ENCODE measurements at regions not wholly inside any gene's neighbourhood (a gene's known extent, or its start where the extent isn't known, plus 50 kb on each side); places are given as distances from the start of the nearest gene placed in this dataset.

- Histone ChIP-seq H3K27me3 (ENCODE audit: control insufficient read depth, insufficient read depth, low read length) (no peaks in the 10 kb centered on the region), H3K9ac (ENCODE audit: insufficient read depth, low read length) (no peak overlapping the region), H3K79me2 (ENCODE audit: control insufficient read depth, insufficient read depth, low read length) (no peaks in the 10 kb centered on the region), H3K36me3 (ENCODE audit: control insufficient read depth, insufficient read depth, low read length) (no peaks in the 10 kb centered on the region), H3K9me3 (ENCODE audit: control insufficient read depth, insufficient read depth, low read depth, low read length) (no peaks in the 10 kb centered on the region), H3K27ac (ENCODE audit: insufficient read depth, low read length) (no peak overlapping the region), H3K4me3 (replicated peaks in 1 of 4; ENCODE audit: control extremely low read depth in 1 of 4, insufficient read depth in 1 of 4, low read depth in 3 of 4, low read length in 4 of 4) (no peak overlapping the region), H2AFZ (ENCODE audit: low read length) (no peak overlapping the region), H4K20me1 (ENCODE audit: control insufficient read depth, extremely low read depth, insufficient read depth, low read length) (no peaks in the 10 kb centered on the region), H3K4me2 (ENCODE audit: extremely low read depth, insufficient read depth, low read length) (no peak overlapping the region), H3K4me1 (ENCODE audit: control insufficient read depth, extremely low read depth, insufficient read depth, low read length) (no peaks in the 10 kb centered on the region)
- TF ChIP-seq CTCF (conservative IDR thresholded peaks at IDR 0.05 in 1 of 2, IDR thresholded peaks at IDR 0.05 in 1 of 2; ENCODE audit: low read depth in 1 of 2, low read length in 2 of 2) = no peak
- TF ChIP-seq EZH2 (IDR thresholded peaks at IDR 0.05; ENCODE audit: low read length, missing control alignments) = no peak
- DNase-seq (ENCODE audit: low read depth in 2 of 2) = no peak
These were observed 478.3 kb upstream of the PPP2R3A start for GRCh38 chr3:135487261-135487660.

GRCh38 chr3:135490219-135490915 lies 475.2 kb upstream of the PPP2R3A start:
- no peak overlapping the region for H3K9ac ChIP-seq (ENCODE audit: insufficient read depth, low read length)
- H3K9me3 ChIP-seq (ENCODE audit: control insufficient read depth, insufficient read depth, low read depth, low read length) = no peaks in the 10 kb centered on the region
- no peaks in the 10 kb centered on the region for H3K36me3 ChIP-seq (ENCODE audit: control insufficient read depth, insufficient read depth, low read length)
- H3K4me3 ChIP-seq (replicated peaks in 1 of 4; ENCODE audit: control extremely low read depth in 1 of 4, insufficient read depth in 1 of 4, low read depth in 3 of 4, low read length in 4 of 4) = no peak overlapping the region
- no peaks in the 10 kb centered on the region for H3K4me1 ChIP-seq (ENCODE audit: control insufficient read depth, extremely low read depth, insufficient read depth, low read length)
- TF ChIP-seq CTCF (conservative IDR thresholded peaks at IDR 0.05 in 1 of 2, IDR thresholded peaks at IDR 0.05 in 1 of 2; ENCODE audit: low read depth in 1 of 2, low read length in 2 of 2) (no peak), EZH2 (IDR thresholded peaks at IDR 0.05; ENCODE audit: low read length, missing control alignments) (no peak)
- H2AFZ ChIP-seq (ENCODE audit: low read length) = no peak overlapping the region
- H3K27ac ChIP-seq (ENCODE audit: insufficient read depth, low read length) = no peak overlapping the region
- no peak for DNase-seq (ENCODE audit: low read depth in 2 of 2)
- H3K79me2 ChIP-seq (ENCODE audit: control insufficient read depth, insufficient read depth, low read length) = no peaks in the 10 kb centered on the region
- H3K4me2 ChIP-seq (ENCODE audit: extremely low read depth, insufficient read depth, low read length) = no peak overlapping the region
- no peaks in the 10 kb centered on the region for H4K20me1 ChIP-seq (ENCODE audit: control insufficient read depth, extremely low read depth, insufficient read depth, low read length)
- H3K27me3 ChIP-seq (ENCODE audit: control insufficient read depth, insufficient read depth, low read length) = no peaks in the 10 kb centered on the region

- Histone ChIP-seq H3K27ac (ENCODE audit: insufficient read depth, low read length) (no peak overlapping the region), H4K20me1 (ENCODE audit: control insufficient read depth, extremely low read depth, insufficient read depth, low read length) (no peaks in the 10 kb centered on the region), H3K4me2 (ENCODE audit: extremely low read depth, insufficient read depth, low read length) (no peak overlapping the region), H3K4me1 (ENCODE audit: control insufficient read depth, extremely low read depth, insufficient read depth, low read length) (no peaks in the 10 kb centered on the region), H3K9ac (ENCODE audit: insufficient read depth, low read length) (no peak overlapping the region), H3K4me3 (replicated peaks in 1 of 4; ENCODE audit: control extremely low read depth in 1 of 4, insufficient read depth in 1 of 4, low read depth in 3 of 4, low read length in 4 of 4) (no peak overlapping the region), H3K27me3 (ENCODE audit: control insufficient read depth, insufficient read depth, low read length) (no peaks in the 10 kb centered on the region), H3K79me2 (ENCODE audit: control insufficient read depth, insufficient read depth, low read length) (no peaks in the 10 kb centered on the region), H2AFZ (ENCODE audit: low read length) (no peak overlapping the region), H3K9me3 (ENCODE audit: control insufficient read depth, insufficient read depth, low read depth, low read length) (no peaks in the 10 kb centered on the region), H3K36me3 (ENCODE audit: control insufficient read depth, insufficient read depth, low read length) (no peaks in the 10 kb centered on the region)
- TF ChIP-seq EZH2 (IDR thresholded peaks at IDR 0.05; ENCODE audit: low read length, missing control alignments) (no peak), CTCF (conservative IDR thresholded peaks at IDR 0.05 in 1 of 2, IDR thresholded peaks at IDR 0.05 in 1 of 2; ENCODE audit: low read depth in 1 of 2, low read length in 2 of 2) (no peak)
- no peak for DNase-seq (ENCODE audit: low read depth in 2 of 2)
These were observed 473.9 kb upstream of the PPP2R3A start for GRCh38 chr3:135491491-135492205.
